ENCODE measurements at regions not wholly inside any gene's neighbourhood (a gene's known extent, or its start where the extent isn't known, plus 50 kb on each side); places are given as distances from the start of the nearest gene placed in this dataset.

DNA sequence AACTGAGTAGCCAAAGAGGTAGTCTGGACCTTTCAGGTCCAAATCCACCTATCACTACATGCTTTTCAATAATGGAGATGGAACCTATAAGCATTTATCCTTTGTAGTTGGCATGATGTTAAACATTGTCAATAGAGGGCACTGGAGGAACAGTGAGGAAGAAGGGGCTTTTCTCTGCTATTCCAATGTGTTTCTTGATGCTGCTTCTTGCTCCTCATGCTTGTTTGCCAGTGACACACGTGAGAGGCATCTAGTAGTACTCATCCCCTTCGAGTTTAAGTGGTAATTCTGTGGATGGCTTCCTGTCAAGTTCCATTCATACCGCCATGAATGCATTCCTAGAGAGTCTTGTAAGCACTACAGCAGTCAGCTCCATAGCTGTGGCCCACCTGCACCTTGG lies 84.0 kb downstream of the NAA11 start:
- Histone ChIP-seq H3K27ac (ENCODE audit: low read depth, low read length) (no peak overlapping the region), H3K9ac (ENCODE audit: low read length) (no peak overlapping the region), H4K20me1 (ENCODE audit: insufficient read depth, low read length) (no peaks in the 10 kb centered on the region), H2AFZ (ENCODE audit: low read depth, low read length) (no peak overlapping the region), H3K4me2 (ENCODE audit: low read length) (no peak overlapping the region), H3K36me3 (ENCODE audit: insufficient read depth, low read length) (no peaks in the 10 kb centered on the region), H3K9me3 (ENCODE audit: insufficient read depth, low read depth, low read length) (no peaks in the 10 kb centered on the region), H3K27me3 (ENCODE audit: insufficient read depth, low read length) (no peaks in the 10 kb centered on the region), H3K4me1 (ENCODE audit: insufficient read depth, low read length) (no peaks in the 10 kb centered on the region), H3K79me2 (ENCODE audit: insufficient read depth, low read length) (no peaks in the 10 kb centered on the region), H3K4me3 (ENCODE audit: insufficient read depth, low read depth, low read length) (no peak overlapping the region)
- no peak for TF ChIP-seq EZH2 (IDR thresholded peaks at IDR 0.05; ENCODE audit: insufficient read depth, low read length)
- TF ChIP-seq, protein P1, sequence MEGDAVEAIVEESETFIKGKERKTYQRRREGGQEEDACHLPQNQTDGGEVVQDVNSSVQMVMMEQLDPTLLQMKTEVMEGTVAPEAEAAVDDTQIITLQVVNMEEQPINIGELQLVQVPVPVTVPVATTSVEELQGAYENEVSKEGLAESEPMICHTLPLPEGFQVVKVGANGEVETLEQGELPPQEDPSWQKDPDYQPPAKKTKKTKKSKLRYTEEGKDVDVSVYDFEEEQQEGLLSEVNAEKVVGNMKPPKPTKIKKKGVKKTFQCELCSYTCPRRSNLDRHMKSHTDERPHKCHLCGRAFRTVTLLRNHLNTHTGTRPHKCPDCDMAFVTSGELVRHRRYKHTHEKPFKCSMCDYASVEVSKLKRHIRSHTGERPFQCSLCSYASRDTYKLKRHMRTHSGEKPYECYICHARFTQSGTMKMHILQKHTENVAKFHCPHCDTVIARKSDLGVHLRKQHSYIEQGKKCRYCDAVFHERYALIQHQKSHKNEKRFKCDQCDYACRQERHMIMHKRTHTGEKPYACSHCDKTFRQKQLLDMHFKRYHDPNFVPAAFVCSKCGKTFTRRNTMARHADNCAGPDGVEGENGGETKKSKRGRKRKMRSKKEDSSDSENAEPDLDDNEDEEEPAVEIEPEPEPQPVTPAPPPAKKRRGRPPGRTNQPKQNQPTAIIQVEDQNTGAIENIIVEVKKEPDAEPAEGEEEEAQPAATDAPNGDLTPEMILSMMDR (IDR thresholded peaks at IDR 0.05; ENCODE audit: insufficient read depth, low read depth, low read length), result no peak
- FAIRE-seq (no peak), DNase-seq (ENCODE audit: low read depth) (peak; percentile 60)
- Mint-ChIP-seq H3K4me1 (ENCODE audit: low read depth, unreplicated experiment) (peaks cover 8% of the 10 kb centered on the region), H3K27me3 (ENCODE audit: low read depth, unreplicated experiment) (no peaks in the 10 kb centered on the region), H3K36me3 (ENCODE audit: low read depth, unreplicated experiment) (no peaks in the 10 kb centered on the region), H3K27ac (ENCODE audit: unreplicated experiment) (peak overlapping the region; percentile 48), H3K9me3 (ENCODE audit: unreplicated experiment) (peaks cover 5% of the 10 kb centered on the region), H3K4me3 (ENCODE audit: unreplicated experiment) (no peak overlapping the region)

DNA sequence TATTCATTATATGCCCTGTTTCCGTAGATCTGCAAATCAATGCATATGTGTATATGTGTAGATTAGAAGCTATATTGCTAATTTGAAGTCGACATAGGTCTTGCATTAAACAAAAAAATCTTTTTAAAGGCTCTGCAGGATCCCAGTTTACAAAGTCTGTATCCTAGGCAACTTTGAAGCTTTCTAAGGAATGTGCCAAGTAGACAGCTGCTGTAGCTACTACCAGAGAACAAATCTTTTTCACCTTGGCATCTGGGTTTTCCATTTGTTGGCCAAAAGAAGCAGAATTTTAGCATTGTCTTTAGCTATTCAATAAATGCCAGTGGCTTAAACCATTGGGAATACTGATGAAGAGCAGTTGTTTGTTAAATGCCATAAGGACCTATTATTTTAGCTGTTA lies 88.0 kb downstream of the NAA11 start:
- Histone ChIP-seq H3K9ac (ENCODE audit: low read length) (no peak overlapping the region), H3K4me1 (ENCODE audit: insufficient read depth, low read length) (no peaks in the 10 kb centered on the region), H3K79me2 (ENCODE audit: insufficient read depth, low read length) (no peaks in the 10 kb centered on the region), H4K20me1 (ENCODE audit: insufficient read depth, low read length) (no peaks in the 10 kb centered on the region), H3K4me3 (ENCODE audit: insufficient read depth, low read depth, low read length) (no peak overlapping the region), H2AFZ (ENCODE audit: low read depth, low read length) (no peak overlapping the region), H3K27me3 (ENCODE audit: insufficient read depth, low read length) (no peaks in the 10 kb centered on the region), H3K4me2 (ENCODE audit: low read length) (no peak overlapping the region), H3K36me3 (ENCODE audit: insufficient read depth, low read length) (no peaks in the 10 kb centered on the region), H3K9me3 (ENCODE audit: insufficient read depth, low read depth, low read length) (no peaks in the 10 kb centered on the region), H3K27ac (ENCODE audit: low read depth, low read length) (no peak overlapping the region)
- H3K9me3 Mint-ChIP-seq (ENCODE audit: unreplicated experiment), result no peaks in the 10 kb centered on the region
- no peaks in the 10 kb centered on the region for H3K27me3 Mint-ChIP-seq (ENCODE audit: low read depth, unreplicated experiment)
- H3K36me3 Mint-ChIP-seq (ENCODE audit: low read depth, unreplicated experiment), result no peaks in the 10 kb centered on the region
- DNase-seq (ENCODE audit: low read depth), result no peak
- no peak for FAIRE-seq
- no peak overlapping the region for H3K27ac Mint-ChIP-seq (ENCODE audit: unreplicated experiment)
- H3K4me1 Mint-ChIP-seq (ENCODE audit: low read depth, unreplicated experiment), result peaks cover 11% of the 10 kb centered on the region
- no peak overlapping the region for H3K4me3 Mint-ChIP-seq (ENCODE audit: unreplicated experiment)
- TF ChIP-seq, protein P1 (IDR thresholded peaks at IDR 0.05; ENCODE audit: insufficient read depth, low read depth, low read length), result no peak
- no peak for TF ChIP-seq EZH2 (IDR thresholded peaks at IDR 0.05; ENCODE audit: insufficient read depth, low read length)

DNA sequence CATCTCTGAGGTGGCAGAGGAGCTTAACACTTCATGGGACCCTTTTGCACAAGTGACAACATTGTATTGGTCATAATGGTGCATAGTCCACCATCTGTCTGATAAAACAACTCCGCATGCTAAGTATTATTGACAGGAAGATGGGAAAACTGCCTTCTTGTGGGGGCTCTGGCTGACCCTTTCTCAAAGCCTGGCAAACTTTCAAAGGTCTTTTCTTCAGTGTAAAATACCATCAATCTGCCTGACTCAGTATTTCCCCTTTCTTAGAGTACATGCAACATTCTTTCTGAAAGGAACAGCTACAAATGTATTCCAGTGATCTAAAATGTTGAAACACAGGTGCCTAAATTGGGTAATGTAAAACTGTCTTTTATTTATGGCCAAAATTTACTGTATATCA lies 89.1 kb downstream of the NAA11 start:
- no peaks in the 10 kb centered on the region for H3K27me3 Mint-ChIP-seq (ENCODE audit: low read depth, unreplicated experiment)
- Histone ChIP-seq H3K79me2 (ENCODE audit: insufficient read depth, low read length) (no peaks in the 10 kb centered on the region), H3K36me3 (ENCODE audit: insufficient read depth, low read length) (no peaks in the 10 kb centered on the region), H3K27ac (ENCODE audit: low read depth, low read length) (no peak overlapping the region), H2AFZ (ENCODE audit: low read depth, low read length) (no peak overlapping the region), H3K9ac (ENCODE audit: low read length) (no peak overlapping the region), H3K4me1 (ENCODE audit: insufficient read depth, low read length) (no peaks in the 10 kb centered on the region), H3K4me3 (ENCODE audit: insufficient read depth, low read depth, low read length) (no peak overlapping the region), H4K20me1 (ENCODE audit: insufficient read depth, low read length) (no peaks in the 10 kb centered on the region), H3K9me3 (ENCODE audit: insufficient read depth, low read depth, low read length) (no peaks in the 10 kb centered on the region), H3K27me3 (ENCODE audit: insufficient read depth, low read length) (no peaks in the 10 kb centered on the region), H3K4me2 (ENCODE audit: low read length) (no peak overlapping the region)
- DNase-seq (ENCODE audit: low read depth) (no peak), FAIRE-seq (no peak)
- TF ChIP-seq, protein P1 (IDR thresholded peaks at IDR 0.05; ENCODE audit: insufficient read depth, low read depth, low read length), result no peak
- TF ChIP-seq EZH2 (IDR thresholded peaks at IDR 0.05; ENCODE audit: insufficient read depth, low read length), result no peak
- H3K9me3 Mint-ChIP-seq (ENCODE audit: unreplicated experiment), result no peaks in the 10 kb centered on the region
- no peak overlapping the region for H3K4me3 Mint-ChIP-seq (ENCODE audit: unreplicated experiment)
- H3K36me3 Mint-ChIP-seq (ENCODE audit: low read depth, unreplicated experiment), result no peaks in the 10 kb centered on the region
- no peak overlapping the region for H3K27ac Mint-ChIP-seq (ENCODE audit: unreplicated experiment)
- H3K4me1 Mint-ChIP-seq (ENCODE audit: low read depth, unreplicated experiment), result peaks cover 13% of the 10 kb centered on the region

Data from astrocyte (in vitro differentiated cells and primary cell).